IPS-20b (cell line): ENCODE measurements at regions not wholly inside any gene's neighbourhood (a gene's known extent, or its start where the extent isn't known, plus 50 kb on each side); places are given as distances from the start of the nearest gene placed in this dataset.

ENCODE experiments used
- H3K27ac ChIP-seq: one replicate; pipeline ENCODE4 v1.5.1; 2013; ENCODE audit warnings: low read length
- H3K27me3 ChIP-seq: 2 replicates; pipeline ENCODE4 v1.6.1; 2013; ENCODE audit warnings: mild to moderate bottlenecking, low read length, inconsistent platforms; ENCODE audit not compliant: insufficient read depth
- H3K36me3 ChIP-seq: 2 replicates; pipeline ENCODE4 v1.6.1; 2013; ENCODE audit warnings: low read depth, mild to moderate bottlenecking, inconsistent platforms, low read length, moderate library complexity; ENCODE audit not compliant: insufficient read depth
- H3K4me1 ChIP-seq: 2 replicates; pipeline ENCODE4 v1.6.1; 2013; ENCODE audit warnings: mild to moderate bottlenecking, control low read depth, inconsistent platforms, low read length, moderate library complexity; ENCODE audit not compliant: insufficient read depth
- H3K4me3 ChIP-seq: 2 replicates; pipeline ENCODE4 v1.5.1; 2013; ENCODE audit warnings: mild to moderate bottlenecking, low read length, inconsistent platforms
- H3K9ac ChIP-seq: 2 replicates; pipeline ENCODE4 v1.6.1; 2013; ENCODE audit warnings: low read depth, mild to moderate bottlenecking, inconsistent platforms, low read length, moderate library complexity
- H3K9me3 ChIP-seq: 2 replicates; pipeline ENCODE4 v1.6.1; 2013; ENCODE audit warnings: mild to moderate bottlenecking, low read depth, low read length, inconsistent platforms; ENCODE audit not compliant: insufficient read depth

DNA sequence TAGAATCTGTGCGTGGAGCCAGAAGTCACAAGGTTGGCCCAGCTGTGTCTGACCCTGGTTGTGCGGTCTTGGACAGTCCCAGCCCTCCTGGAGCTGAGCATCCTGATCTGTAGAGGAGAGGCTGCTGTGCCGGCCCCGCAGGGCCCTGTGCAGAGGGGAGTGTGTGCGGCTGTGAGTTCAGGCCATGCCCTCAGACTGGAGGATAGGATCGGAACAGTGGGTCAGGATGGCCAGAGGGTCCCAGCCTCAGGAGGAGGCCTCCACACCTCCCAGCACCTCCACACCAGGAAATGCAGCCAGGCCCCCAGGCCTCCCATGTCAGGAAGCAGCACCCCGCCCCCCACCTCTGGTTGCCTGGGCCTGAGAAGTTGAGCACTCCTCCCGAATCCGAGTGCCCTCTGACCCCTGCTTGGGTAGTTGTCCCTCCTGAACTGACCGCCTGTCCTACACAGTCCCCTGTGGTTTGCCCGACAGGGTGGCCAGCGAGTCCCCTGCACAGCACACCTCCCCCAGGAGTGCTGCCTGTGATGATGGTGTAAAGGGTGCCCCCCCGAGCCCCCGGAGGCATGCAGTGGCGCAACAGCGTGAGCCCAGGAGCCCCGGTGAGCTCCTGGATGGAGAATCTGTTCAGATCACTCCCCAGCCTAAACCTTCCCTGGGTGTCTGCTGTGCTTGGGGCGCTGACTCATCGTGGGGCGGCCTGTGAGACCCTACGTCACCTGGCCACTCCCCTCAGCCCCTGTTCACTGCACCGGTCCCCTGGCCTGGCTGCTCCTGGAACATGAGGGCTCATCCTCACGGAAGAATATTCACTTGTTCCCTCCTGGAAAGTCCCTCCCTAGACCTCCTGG is 285.2 kb downstream of the SEC14L1 start:
- no peak overlapping the region for H3K4me3 ChIP-seq
- no peaks in the 10 kb centered on the region for H3K27me3 ChIP-seq
- peak overlapping the region; percentile 32 for H3K9ac ChIP-seq
- H3K36me3 ChIP-seq, result no peaks in the 10 kb centered on the region
- H3K9me3 ChIP-seq, result no peaks in the 10 kb centered on the region
- peaks cover 18% of the 10 kb centered on the region; the same call in 1 of the 2 replicates for H3K4me1 ChIP-seq
- no peak overlapping the region for H3K27ac ChIP-seq

DNA sequence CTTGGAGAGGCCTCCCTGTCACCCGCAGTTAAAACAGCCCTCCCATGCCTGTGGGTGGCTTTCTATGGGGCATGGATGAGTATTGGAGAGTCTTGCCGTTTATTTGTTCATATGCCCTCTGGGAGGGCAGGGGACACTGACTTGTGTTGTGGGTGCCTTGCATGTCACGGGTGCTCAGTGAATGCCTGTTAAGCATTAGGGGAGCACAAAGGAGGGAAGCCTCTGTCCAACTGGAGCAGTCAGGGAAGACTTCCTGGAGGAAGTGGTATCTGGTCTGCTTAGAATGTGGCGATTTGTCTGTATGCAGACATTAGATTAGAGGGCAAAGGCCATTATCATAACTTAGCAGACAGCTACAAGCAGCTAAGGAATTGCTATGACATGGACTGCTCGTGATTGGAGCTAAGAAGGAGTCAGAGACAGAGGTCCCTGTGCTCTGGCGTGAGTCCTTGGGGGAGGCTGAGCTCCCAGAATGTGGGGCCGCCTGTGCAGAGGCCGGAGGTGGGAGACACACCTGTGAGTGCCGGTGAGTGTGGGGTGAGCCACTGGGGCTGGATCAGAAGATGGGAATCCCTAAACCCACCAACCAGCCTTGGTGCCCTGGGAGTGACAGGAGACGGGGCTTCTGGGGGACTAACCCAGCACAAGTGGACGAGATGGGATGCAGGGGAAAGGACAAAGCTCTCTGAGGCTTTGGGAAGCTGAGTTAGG is 286.1 kb downstream of the SEC14L1 start:
- Histone ChIP-seq H3K9ac (peak overlapping the region; percentile 32), H3K27ac (no peak overlapping the region), H3K4me1 (peaks cover 11% of the 10 kb centered on the region; the same call in 1 of the 2 replicates), H3K9me3 (no peaks in the 10 kb centered on the region), H3K27me3 (no peaks in the 10 kb centered on the region), H3K4me3 (no peak overlapping the region), H3K36me3 (no peaks in the 10 kb centered on the region)

DNA sequence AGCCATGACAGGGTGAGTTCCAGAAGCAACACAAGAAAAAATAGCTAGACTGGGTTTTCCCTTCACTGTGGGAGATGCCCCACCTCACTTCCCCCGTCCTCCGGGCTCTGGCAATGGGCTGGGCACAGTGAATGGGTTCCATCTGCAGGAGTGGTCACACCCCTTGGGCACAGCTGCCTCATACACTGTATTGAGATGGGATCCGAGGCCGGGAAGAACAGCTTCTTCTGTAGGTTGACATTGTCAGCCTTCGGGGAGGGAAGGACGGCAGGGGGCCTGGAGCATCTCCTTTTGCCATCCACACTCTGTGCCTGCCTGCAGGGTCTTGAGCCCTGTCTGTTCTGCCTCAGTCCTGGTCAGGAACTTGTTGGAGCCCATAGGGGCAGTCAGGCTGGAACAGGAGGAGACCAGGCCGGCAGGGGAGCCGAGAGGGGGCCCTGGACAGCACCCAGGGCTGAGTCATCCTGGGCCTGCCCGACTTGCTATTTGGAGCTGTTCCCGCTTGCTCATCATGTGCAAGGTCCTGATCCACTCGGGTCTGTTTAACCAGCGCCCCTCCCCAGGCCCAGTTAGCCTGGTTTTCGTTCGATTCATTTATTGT is 286.7 kb downstream of the SEC14L1 start:
- no peak overlapping the region for H3K27ac ChIP-seq
- no peak overlapping the region for H3K4me3 ChIP-seq
- no peaks in the 10 kb centered on the region for H3K27me3 ChIP-seq
- H3K4me1 ChIP-seq, result peaks cover 17% of the 10 kb centered on the region; the same call in 1 of the 2 replicates
- H3K36me3 ChIP-seq, result no peaks in the 10 kb centered on the region
- no peak overlapping the region for H3K9ac ChIP-seq
- no peaks in the 10 kb centered on the region for H3K9me3 ChIP-seq

DNA sequence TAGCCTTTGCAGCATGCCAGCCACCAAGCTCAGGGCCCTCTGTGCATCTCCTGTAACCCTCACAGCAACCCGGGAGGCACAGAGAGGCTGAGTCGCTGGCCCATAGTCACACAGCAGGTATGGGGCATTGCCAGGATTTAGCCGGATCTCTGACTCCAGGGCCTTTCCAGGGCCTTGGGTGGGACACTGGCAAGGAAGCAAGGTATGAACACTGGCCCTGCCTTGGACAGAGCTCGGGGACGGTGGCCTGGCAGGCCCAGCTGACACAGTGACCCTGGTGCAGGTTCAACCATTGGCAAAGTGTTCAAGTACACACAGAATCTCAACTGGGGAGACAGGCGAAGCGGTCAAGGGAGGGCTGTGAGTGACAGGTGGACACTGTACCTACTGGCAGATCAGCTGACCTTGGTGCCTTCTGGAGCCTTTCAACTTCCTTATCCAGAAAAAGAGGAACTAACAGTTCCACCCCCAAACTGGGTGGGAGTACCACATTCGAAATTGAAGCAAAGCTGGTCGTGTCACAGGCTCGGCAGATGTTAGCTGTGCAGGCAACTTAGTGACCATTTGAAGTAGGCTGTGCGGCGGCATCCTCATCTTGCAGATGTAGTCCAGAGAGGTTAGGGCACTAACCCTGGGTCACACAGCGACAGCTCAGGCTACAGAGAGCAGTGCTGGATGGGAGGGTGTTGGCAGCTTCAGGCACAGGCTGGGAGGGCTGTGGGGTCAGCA is 287.4 kb downstream of the SEC14L1 start:
- Histone ChIP-seq H3K36me3 (no peaks in the 10 kb centered on the region), H3K9ac (no peak overlapping the region), H3K4me1 (peaks cover 21% of the 10 kb centered on the region; the same call in 1 of the 2 replicates), H3K9me3 (no peaks in the 10 kb centered on the region), H3K4me3 (no peak overlapping the region), H3K27ac (no peak overlapping the region), H3K27me3 (no peaks in the 10 kb centered on the region)

DNA sequence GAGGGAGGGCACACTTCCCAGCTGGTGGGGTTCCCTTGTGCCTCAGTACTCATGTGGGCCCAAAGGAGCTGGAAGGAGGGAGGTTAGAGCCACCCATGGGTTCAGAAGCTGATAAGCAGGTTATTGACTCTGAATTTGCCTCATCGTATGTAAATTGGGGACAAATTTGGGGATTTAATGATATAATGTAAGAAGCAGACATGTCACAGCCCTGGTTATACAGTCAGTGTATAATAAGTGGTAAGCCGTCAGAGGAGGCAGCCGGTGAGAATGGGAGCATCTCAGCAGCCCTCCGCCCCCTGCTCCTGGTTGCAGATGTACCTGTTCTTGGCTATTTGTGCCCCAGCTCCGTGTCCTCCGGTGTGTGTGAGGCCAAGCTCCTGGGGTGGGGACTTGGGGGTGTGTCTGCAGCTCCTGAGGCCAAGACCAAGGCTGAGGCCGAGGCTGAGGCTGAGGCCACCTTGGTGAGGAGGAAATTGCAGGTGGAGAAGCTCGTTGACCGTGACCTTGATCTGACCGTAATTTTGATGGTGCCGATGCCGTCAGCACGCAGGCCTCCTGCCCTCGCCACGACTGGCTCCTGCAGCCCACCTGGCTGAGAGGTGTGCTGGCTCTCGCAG is 288.1 kb downstream of the SEC14L1 start:
- Histone ChIP-seq H3K9ac (no peak overlapping the region), H3K27ac (no peak overlapping the region), H3K27me3 (no peaks in the 10 kb centered on the region), H3K4me3 (no peak overlapping the region), H3K9me3 (no peaks in the 10 kb centered on the region), H3K36me3 (no peaks in the 10 kb centered on the region), H3K4me1 (peaks cover 21% of the 10 kb centered on the region; the same call in 1 of the 2 replicates)

DNA sequence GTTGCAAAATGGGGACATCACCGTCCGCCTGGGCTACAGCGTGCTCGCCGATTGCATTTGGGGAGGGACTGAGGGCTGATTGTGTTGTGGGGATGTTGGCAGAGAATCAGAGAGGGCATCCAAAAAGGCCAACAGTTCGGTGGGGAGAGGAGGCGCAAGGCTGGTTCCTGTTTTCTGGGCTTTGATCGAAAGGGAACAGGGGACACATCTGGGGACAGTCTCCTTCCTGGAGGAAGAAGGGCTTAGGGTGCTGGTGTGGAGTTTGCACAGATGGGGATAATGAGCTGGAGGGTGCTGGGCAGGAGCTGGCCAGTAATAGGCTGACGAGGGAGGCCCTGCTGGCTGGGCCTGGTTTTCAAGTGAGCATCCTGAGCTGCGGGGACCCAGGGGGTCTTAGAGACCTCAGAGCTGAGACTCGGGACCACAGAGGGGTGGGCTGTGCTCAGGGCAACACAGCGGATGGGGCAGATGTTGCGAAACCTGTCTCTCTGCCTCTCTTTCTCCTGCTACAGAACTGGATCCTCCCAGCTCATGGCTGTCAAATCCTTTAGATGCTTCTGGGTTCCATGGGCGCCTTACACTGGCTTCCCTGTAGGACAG is 288.7 kb downstream of the SEC14L1 start:
- Histone ChIP-seq H3K4me1 (peaks cover 21% of the 10 kb centered on the region; the same call in 1 of the 2 replicates), H3K4me3 (no peak overlapping the region), H3K9me3 (no peaks in the 10 kb centered on the region), H3K27ac (no peak overlapping the region), H3K27me3 (no peaks in the 10 kb centered on the region), H3K36me3 (no peaks in the 10 kb centered on the region), H3K9ac (no peak overlapping the region)

DNA sequence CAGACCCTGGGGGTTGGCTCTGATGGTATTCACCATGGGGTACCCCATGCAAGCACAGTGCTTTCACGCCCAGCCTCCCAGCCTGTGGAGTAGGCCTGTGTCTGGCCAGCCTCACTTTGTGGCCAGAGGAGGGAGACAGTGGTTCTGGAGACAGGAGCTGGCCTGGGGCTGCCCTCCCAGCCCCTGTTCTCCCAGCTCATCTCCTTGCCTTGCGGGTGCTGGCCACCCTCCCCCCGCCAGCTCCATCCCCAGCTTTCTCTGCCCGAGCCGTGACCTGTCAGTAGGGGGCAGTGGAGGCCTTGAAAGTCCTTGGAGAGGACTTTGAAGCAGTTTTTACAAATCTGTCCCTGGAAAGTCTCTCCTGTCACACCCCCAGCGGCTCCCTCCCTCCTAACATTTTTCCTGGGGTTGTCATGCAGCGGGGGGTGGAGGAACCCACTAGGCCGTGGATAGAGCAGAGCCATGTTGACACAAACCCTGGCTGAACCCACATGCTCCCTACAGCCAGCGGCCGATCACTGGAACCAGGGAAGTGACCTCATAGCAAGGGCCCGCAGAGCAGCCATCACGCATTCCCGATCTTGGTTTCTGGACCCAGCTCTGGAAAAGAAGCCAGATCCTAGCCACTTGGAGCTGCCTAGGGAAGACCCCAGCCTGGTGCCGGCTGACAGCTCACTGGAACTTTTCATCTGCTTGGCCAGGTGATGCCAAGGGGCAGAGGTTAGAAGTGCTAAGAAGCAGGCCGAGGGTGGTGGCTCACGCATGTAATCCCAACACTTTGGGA is 289.4 kb downstream of the SEC14L1 start:
- Histone ChIP-seq H3K9me3 (no peaks in the 10 kb centered on the region), H3K36me3 (no peaks in the 10 kb centered on the region), H3K27ac (no peak overlapping the region), H3K4me1 (peaks cover 21% of the 10 kb centered on the region; the same call in 1 of the 2 replicates), H3K9ac (no peak overlapping the region), H3K4me3 (no peak overlapping the region), H3K27me3 (no peaks in the 10 kb centered on the region)

DNA sequence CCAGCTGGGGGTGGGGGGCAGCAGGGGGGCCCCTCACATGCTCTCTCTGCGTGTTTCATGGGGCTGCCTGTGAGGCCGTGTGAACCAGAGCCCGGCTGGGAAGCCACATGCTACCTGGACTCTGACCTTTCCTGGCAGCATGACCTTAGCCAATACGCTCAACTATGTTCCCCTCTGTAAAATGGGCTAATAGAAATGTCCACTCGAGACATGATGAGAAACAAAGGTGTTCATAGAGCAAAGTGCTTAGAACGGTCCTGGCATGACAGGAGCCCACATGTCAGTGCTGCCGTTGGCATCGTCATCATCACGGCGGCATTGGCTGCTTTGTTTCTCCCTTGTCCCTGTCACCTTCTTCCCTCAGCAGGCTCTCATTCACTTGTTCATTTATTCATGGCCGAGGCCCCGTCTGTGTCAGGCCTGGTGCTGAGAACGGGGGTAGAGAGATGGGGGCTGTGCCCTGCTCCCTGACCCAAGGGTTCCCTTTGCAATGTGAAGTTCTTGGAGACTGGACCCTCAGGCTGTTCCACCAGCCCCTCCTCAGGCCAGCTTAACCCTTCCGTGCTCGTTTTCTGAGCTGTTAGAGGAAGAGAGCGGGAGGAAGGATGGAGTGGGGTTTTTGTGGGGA is 291.4 kb downstream of the SEC14L1 start:
- peaks cover 21% of the 10 kb centered on the region for H3K4me1 ChIP-seq
- H3K9me3 ChIP-seq, result no peaks in the 10 kb centered on the region
- H3K36me3 ChIP-seq, result no peaks in the 10 kb centered on the region
- no peaks in the 10 kb centered on the region for H3K27me3 ChIP-seq
- no peak overlapping the region for H3K9ac ChIP-seq
- H3K27ac ChIP-seq, result no peak overlapping the region
- H3K4me3 ChIP-seq, result no peak overlapping the region

DNA sequence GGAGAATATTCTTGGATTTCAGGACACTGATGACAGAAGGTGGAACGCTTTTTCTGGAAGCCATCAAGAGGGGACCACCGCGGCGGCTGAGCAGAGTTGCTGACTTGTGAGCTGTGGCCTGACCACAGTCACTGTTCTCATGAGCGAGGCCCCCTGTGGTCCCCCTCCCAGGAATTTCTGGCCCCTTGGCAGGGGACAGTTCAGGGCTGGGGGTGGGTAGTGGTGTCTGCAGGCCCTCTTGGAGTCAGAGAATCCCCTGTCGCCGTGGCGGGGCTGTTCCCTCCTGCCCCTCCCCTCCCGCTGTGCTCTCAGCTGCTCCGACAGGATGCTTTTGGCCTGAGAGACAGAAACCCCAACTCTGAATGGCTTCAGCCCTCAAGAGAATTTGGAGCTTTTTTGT is 292.0 kb downstream of the SEC14L1 start:
- no peak overlapping the region for H3K27ac ChIP-seq
- H3K4me1 ChIP-seq, result peaks cover 21% of the 10 kb centered on the region
- H3K36me3 ChIP-seq, result no peaks in the 10 kb centered on the region
- no peak overlapping the region for H3K4me3 ChIP-seq
- no peaks in the 10 kb centered on the region for H3K9me3 ChIP-seq
- no peaks in the 10 kb centered on the region for H3K27me3 ChIP-seq
- no peak overlapping the region for H3K9ac ChIP-seq
